Lower lobe of right lung (tissue), 2 donors: ENCODE measurements at regions not wholly inside any gene's neighbourhood (a gene's known extent, or its start where the extent isn't known, plus 50 kb on each side); places are given as distances from the start of the nearest gene placed in this dataset.
A peak's percentile ranks its signal among the peaks of the same experiment; 100 is the strongest.

ENCODE experiments used
- ATAC-seq, 2 donors: fragments of 200-7000 bp; cut with Tn5 transposase; one replicate each; pipeline ENCODE4 v1.9.1; 2020 to 2022; ENCODE audit warnings: mild to moderate bottlenecking in 2 of 2, moderate library complexity in 2 of 2
- DNase-seq: peaks from one replicate; pipeline ENCODE4 v3.0.0-alpha.2; 2020
- H3K27ac ChIP-seq: fragments of 200-600 bp; one replicate; pipeline ENCODE4 v1.8.0; 2022
- H3K27me3 ChIP-seq: fragments of 200-600 bp; one replicate; pipeline ENCODE4 v1.8.0; 2022; ENCODE audit warnings: low read depth
- H3K36me3 ChIP-seq: fragments of 200-600 bp; one replicate; pipeline ENCODE4 v1.8.0; 2022; ENCODE audit warnings: mild to moderate bottlenecking
- H3K4me1 ChIP-seq: fragments of 200-600 bp; one replicate; pipeline ENCODE4 v1.8.0; 2022
- H3K4me3 ChIP-seq: fragments of 200-600 bp; one replicate; pipeline ENCODE4 v1.8.0; 2022; ENCODE audit warnings: mild to moderate bottlenecking
- H3K9me3 ChIP-seq: fragments of 200-600 bp; one replicate; pipeline ENCODE4 v1.8.0; 2022
- intact Hi-C: fragments of 100-400 bp; cut with DNase I; formaldehyde crosslinking; loops from one replicate; pipeline ENCODE4 v1.11.0; 2022
- TF ChIP-seq, protein P1 (sequence below): fragments of 200-600 bp; IDR thresholded peaks from one replicate; pipeline ENCODE4 v1.8.0; 2022; ENCODE audit warnings: antibody characterized with exemption, mild to moderate bottlenecking
- donor health status: DM: no; HTN: yes; CAD: no; lungs with severe emphysema.

DNA sequence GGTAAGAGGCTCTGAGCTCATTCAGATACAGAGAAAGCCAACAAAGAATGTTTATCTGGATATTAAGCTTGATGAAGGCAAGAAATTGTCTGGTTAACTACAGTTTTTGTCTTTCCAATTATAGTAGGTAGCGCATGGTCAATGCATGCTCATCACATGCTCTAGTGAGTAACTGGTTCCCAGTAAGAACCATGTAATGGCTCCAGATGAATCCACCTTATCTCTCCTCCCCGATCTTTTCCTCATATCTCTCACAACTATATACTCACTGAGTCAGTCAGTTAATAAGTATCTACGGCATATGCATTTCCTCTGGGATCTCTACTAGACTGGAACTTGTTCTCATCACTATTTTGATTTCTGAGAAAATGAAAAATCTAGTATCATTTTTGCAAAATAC is 340.7 kb upstream of the DYNLRB2 start:
- intact Hi-C loops, result no loop called here
- H3K27me3 ChIP-seq, result no peaks in the 10 kb centered on the region
- no peak overlapping the region for H3K27ac ChIP-seq
- no peak for DNase-seq
- H3K36me3 ChIP-seq, result no peaks in the 10 kb centered on the region
- no peak overlapping the region for H3K4me3 ChIP-seq
- TF ChIP-seq, protein P1, sequence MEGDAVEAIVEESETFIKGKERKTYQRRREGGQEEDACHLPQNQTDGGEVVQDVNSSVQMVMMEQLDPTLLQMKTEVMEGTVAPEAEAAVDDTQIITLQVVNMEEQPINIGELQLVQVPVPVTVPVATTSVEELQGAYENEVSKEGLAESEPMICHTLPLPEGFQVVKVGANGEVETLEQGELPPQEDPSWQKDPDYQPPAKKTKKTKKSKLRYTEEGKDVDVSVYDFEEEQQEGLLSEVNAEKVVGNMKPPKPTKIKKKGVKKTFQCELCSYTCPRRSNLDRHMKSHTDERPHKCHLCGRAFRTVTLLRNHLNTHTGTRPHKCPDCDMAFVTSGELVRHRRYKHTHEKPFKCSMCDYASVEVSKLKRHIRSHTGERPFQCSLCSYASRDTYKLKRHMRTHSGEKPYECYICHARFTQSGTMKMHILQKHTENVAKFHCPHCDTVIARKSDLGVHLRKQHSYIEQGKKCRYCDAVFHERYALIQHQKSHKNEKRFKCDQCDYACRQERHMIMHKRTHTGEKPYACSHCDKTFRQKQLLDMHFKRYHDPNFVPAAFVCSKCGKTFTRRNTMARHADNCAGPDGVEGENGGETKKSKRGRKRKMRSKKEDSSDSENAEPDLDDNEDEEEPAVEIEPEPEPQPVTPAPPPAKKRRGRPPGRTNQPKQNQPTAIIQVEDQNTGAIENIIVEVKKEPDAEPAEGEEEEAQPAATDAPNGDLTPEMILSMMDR, result no peak
- ATAC-seq, result no peak
- no peaks in the 10 kb centered on the region for H3K9me3 ChIP-seq
- peaks cover 5% of the 10 kb centered on the region for H3K4me1 ChIP-seq

DNA sequence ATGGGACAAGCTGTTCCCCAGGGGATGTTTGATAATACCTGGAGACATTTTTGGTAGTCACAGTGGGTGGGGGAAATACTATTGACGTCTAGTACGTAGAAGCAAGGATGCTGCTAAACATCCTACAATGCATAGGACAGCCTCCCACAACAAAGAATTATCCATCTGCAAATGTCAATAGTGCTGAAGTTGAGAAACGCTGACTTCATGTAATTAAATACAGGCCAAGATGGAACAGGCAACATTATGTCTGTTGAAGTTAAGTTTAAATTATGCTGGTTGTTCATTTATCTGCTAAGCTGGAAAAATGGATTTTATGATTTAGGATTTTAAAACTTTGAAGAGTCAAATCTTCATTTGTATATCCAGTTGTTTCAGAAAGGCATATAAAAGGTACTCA is 341.2 kb upstream of the DYNLRB2 start:
- intact Hi-C loops, result no loop called here
- ATAC-seq (no peak), DNase-seq (no peak)
- Histone ChIP-seq H3K4me1 (peaks cover 5% of the 10 kb centered on the region), H3K27me3 (no peaks in the 10 kb centered on the region), H3K9me3 (no peaks in the 10 kb centered on the region), H3K27ac (no peak overlapping the region), H3K4me3 (no peak overlapping the region), H3K36me3 (no peaks in the 10 kb centered on the region)
- TF ChIP-seq, protein P1, result no peak

DNA sequence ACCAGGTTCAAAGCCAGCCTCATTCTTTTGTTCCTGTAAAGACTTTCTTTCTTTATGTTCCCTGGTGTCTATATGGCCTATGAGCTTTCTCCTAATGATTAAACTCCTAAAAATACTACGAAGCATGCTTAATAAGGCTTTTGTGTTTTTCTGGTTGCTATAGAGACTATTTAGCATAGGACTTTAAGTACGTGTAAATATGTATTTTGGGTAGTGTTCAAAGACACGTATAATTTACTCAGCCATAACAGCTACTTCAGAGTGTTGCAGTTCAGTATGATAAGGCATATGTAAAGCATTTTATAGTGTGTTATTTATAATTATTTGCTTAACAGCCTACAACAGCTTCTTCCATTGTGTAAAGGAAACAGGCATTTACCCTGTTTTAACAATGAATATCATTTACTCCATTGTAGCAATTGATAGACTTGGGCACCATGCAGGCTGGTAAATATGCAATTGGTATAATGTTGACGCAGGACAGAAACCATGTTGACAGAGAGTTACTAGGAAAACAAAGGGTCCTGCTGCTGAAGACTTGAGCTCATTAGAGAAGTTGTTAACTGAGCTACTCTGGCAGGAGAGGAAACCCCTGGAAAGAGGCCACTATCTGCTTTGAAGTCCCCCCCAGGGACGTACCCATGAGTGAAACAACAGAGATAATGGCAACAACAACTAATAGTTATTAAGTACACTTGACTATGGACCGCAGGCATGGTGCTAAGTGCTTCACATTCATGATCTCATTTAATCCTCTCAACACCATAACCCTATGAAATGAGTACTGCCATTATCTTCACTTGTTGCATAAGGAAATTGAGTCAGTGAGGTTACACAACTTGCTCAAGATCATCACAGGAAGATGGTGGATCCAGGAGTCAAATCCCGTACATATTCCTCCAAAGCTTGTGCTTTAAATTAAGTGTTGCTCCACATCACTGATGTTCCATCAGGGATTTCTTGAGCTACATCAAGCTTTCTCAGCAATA is 342.2 kb upstream of the DYNLRB2 start:
- H3K27me3 ChIP-seq, result no peaks in the 10 kb centered on the region
- H3K4me1 ChIP-seq, result peaks cover 5% of the 10 kb centered on the region
- ATAC-seq, result peak; percentile 54 to 68
- no peaks in the 10 kb centered on the region for H3K36me3 ChIP-seq
- no peak overlapping the region for H3K4me3 ChIP-seq
- no peaks in the 10 kb centered on the region for H3K9me3 ChIP-seq
- TF ChIP-seq, protein P1, result no peak
- H3K27ac ChIP-seq, result no peak overlapping the region
- no peak for DNase-seq
- intact Hi-C loops, result no loop called here

DNA sequence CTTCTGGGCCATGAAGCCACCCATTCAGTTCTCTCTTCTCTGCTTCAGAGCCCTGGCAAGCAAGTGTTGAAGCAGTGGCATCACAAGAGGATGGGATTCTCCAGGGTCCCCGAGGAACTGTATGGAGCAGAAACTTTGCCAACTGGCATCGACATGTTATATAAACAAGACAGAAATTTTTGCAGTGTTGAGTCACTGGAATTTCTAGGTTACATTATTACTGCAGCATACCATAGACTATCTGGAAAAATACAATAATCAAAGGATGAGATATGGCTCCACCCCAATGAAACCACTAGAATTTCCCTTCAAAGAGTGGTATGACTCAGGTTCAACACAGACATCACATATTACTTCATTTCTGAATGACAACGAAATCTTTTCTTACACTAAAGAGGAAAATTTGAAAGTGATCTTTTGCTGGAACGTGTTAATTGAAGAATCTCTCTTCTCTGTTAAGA is 343.0 kb upstream of the DYNLRB2 start:
- ATAC-seq (peak in 1 of 2 donors; percentile 66), DNase-seq (no peak)
- Histone ChIP-seq H3K9me3 (no peaks in the 10 kb centered on the region), H3K4me1 (peaks cover 5% of the 10 kb centered on the region), H3K27ac (no peak overlapping the region), H3K4me3 (no peak overlapping the region), H3K36me3 (no peaks in the 10 kb centered on the region), H3K27me3 (no peaks in the 10 kb centered on the region)
- TF ChIP-seq, protein P1, result no peak
- intact Hi-C loops, result no loop called here

DNA sequence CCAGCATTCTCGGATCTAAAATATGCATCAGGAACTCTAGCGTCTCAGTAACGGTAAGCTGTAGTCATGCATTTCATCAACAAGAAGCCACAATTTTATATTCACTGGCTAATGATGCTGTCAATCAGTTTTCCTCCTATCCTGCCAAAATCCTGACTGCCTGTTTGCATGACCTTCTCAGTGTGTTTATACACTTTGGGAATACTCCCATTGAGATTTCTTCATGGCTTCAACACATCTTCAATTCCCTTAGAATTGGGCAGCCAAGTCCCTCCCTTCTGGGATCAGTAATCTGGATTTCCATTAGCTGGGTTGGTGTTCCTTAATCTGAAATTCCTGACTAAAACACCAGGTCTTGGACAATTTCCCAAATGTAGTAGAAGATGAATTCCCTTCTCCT is 348.9 kb upstream of the DYNLRB2 start:
- Histone ChIP-seq H3K9me3 (no peaks in the 10 kb centered on the region), H3K4me3 (no peak overlapping the region), H3K36me3 (no peaks in the 10 kb centered on the region), H3K27ac (no peak overlapping the region), H3K27me3 (no peaks in the 10 kb centered on the region), H3K4me1 (no peaks in the 10 kb centered on the region)
- DNase-seq (no peak), ATAC-seq (no peak)
- TF ChIP-seq, protein P1, result no peak
- intact Hi-C loops, result no loop called here
